ENCODE measurements at regions not wholly inside any gene's neighbourhood (a gene's known extent, or its start where the extent isn't known, plus 50 kb on each side); places are given as distances from the start of the nearest gene placed in this dataset.

DNA sequence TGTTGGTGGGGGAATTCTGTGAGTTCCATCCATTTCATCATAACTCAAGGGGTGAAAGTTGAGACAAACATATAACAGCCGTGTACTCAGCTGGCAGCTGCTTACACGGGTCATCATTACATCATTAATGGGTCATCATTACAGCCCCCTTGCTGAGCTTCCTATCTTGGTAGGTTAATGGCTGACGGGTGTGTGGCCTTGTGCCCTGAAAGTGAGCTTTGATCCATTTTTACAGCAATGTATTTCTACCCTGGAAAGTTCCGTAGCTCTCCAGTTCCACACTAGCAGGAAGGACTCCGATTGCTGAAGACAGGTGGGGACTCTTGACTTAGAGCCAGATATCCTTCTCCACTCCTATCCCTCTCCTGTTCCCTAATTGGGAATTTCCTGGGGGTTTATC is 105.2 kb upstream of the DLX2 start (continued):
- TF ChIP-seq EHF (CRISPR knock-in tag; IDR thresholded peaks at IDR 0.05) (no peak), FOSL2 (IDR thresholded peaks at IDR 0.05) (no peak), FOSL2 (CRISPR knock-in tag; IDR thresholded peaks at IDR 0.05) (no peak), NFE2L2 (conservative IDR thresholded peaks at IDR 0.05; ENCODE audit: low read length) (no peak)
- TF ChIP-seq, protein P1, sequence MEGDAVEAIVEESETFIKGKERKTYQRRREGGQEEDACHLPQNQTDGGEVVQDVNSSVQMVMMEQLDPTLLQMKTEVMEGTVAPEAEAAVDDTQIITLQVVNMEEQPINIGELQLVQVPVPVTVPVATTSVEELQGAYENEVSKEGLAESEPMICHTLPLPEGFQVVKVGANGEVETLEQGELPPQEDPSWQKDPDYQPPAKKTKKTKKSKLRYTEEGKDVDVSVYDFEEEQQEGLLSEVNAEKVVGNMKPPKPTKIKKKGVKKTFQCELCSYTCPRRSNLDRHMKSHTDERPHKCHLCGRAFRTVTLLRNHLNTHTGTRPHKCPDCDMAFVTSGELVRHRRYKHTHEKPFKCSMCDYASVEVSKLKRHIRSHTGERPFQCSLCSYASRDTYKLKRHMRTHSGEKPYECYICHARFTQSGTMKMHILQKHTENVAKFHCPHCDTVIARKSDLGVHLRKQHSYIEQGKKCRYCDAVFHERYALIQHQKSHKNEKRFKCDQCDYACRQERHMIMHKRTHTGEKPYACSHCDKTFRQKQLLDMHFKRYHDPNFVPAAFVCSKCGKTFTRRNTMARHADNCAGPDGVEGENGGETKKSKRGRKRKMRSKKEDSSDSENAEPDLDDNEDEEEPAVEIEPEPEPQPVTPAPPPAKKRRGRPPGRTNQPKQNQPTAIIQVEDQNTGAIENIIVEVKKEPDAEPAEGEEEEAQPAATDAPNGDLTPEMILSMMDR (IDR thresholded peaks at IDR 0.05) = no peak

DNA sequence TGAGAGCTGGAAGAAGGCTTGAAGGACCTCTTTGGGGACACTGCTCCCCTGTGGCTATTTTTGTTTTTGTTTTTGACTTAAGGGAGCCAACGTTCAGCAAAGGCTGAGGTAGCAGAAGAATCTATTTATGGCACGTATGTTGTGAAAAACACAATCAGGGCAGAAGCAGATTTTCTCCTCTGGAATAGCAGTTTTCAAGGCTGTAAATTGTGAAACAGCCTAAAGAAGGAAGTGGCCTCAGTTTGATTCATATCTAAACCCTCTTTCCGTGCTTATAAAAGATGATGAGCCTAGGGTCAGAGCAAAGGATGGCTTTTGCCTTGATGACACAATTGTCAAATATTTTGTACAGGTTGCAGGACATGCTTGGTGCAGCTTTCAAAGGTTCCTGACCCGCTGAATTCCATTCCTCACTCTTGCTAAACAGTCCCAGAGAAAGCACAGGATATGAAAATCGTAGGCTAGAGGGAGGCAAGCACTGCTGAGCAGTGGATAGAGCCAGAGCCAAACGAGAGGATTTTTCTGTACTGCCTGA is 106.2 kb upstream of the DLX2 start:
- TF ChIP-seq FOSL2 (IDR thresholded peaks at IDR 0.05) = no peak
- TF ChIP-seq FOSL2 (CRISPR knock-in tag; IDR thresholded peaks at IDR 0.05) = no peak
- TF ChIP-seq HOXA7 (CRISPR knock-in tag; IDR thresholded peaks at IDR 0.05) = no peak
- TF ChIP-seq RFX5 (IDR thresholded peaks at IDR 0.05) = no peak
- TF ChIP-seq NFE2L2 (conservative IDR thresholded peaks at IDR 0.05; ENCODE audit: low read length) = no peak
- TF ChIP-seq MAZ (IDR thresholded peaks at IDR 0.05; ENCODE audit: borderline replicate concordance, low read depth, low read length) = no peak
- TF ChIP-seq RNF2 (IDR thresholded peaks at IDR 0.05; ENCODE audit: borderline replicate concordance, low read depth) = no peak
- no peak for TF ChIP-seq MAFK (IDR thresholded peaks at IDR 0.05; ENCODE audit: partially characterized antibody)
- TF ChIP-seq HOXB13 (CRISPR knock-in tag; IDR thresholded peaks at IDR 0.05; ENCODE audit: low read depth) = no peak
- no peak for TF ChIP-seq GATA3 (IDR thresholded peaks at IDR 0.05; ENCODE audit: borderline replicate concordance)
- no peak for TF ChIP-seq CBX8 (IDR thresholded peaks at IDR 0.05)
- no peak for TF ChIP-seq HDAC2 (IDR thresholded peaks at IDR 0.05)
- H3K4me3 ChIP-seq = no peak overlapping the region
- no peaks in the 10 kb centered on the region for H3K4me1 ChIP-seq
- no peak overlapping the region for H3K4me2 ChIP-seq
- no peaks in the 10 kb centered on the region for H3K9me3 ChIP-seq
- DNase-seq (ENCODE audit: low read depth in 1 of 2, low spot score in 1 of 2) = no peak
- ATAC-seq = no peak
- CTCF ChIA-PET = interaction anchor here (1.2 to 1.6 kb wide), 3 partner anchors 8 to 253 kb away, joined by 3 to 6 read pairs (median 4); no protein-coding TSS in a partner anchor
- WGBS (ENCODE audit: missing lambda C conversion rate) = 33% methylated on average over 6 of the region's 6 CpGs
- no peak overlapping the region for H3K27ac ChIP-seq
- POLR2A ChIA-PET = no interaction called here
- FAIRE-seq = no peak

DNA sequence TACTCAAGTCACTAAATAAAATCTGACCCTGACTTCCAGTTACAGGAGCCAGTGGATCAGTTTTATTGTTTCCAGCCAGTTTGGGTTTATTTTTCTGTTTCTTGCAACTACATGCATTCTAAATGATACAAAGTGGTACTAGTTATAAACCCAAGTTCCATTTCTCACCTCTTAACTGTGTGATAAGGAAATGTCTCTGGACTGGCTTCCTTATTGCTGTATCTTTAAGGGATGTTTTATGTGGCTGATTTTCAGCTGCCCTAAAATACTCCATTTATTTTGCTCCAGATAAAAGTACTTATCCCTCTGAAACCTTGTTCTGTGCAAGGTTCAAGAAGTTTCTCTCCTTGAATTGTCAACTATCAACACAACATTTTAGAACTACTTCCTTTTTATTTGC is 107.9 kb upstream of the DLX2 start:
- Histone ChIP-seq H3K4me3 (no peak overlapping the region), H3K27ac (no peak overlapping the region), H3K4me1 (no peaks in the 10 kb centered on the region), H3K4me2 (no peak overlapping the region), H3K9me3 (no peaks in the 10 kb centered on the region)
- DNase-seq (ENCODE audit: low read depth in 1 of 2, low spot score in 1 of 2) (no peak), FAIRE-seq (no peak), ATAC-seq (no peak)
- ChIA-PET POLR2A (no interaction called here), CTCF (interaction anchor here (1.5 to 1.9 kb wide), 2 partner anchors 12 to 251 kb away, joined by 4 to 6 read pairs; no protein-coding TSS in a partner anchor)
- TF ChIP-seq ZC3H11A (IDR thresholded peaks at IDR 0.05) (no peak), CBX2 (IDR thresholded peaks at IDR 0.05; ENCODE audit: borderline replicate concordance, low read depth) (no peak), MAZ (IDR thresholded peaks at IDR 0.05; ENCODE audit: borderline replicate concordance, low read depth, low read length) (no peak), RARB (CRISPR knock-in tag; IDR thresholded peaks at IDR 0.05) (no peak), KDM5A (IDR thresholded peaks at IDR 0.05) (no peak), NFE2L2 (conservative IDR thresholded peaks at IDR 0.05; ENCODE audit: low read length) (no peak), CEBPB (IDR thresholded peaks at IDR 0.05) (no peak), PHF8 (IDR thresholded peaks at IDR 0.05; ENCODE audit: borderline replicate concordance, low read depth) (no peak), EHF (CRISPR knock-in tag; IDR thresholded peaks at IDR 0.05) (no peak), RAD21 (conservative IDR thresholded peaks at IDR 0.05 in 1 of 2, IDR thresholded peaks at IDR 0.05 in 1 of 2) (no peak), EP300 (IDR thresholded peaks at IDR 0.05) (no peak), ESRRA (IDR thresholded peaks at IDR 0.05; ENCODE audit: borderline replicate concordance, low read length) (no peak), HDAC2 (IDR thresholded peaks at IDR 0.05) (no peak), KDM1A (IDR thresholded peaks at IDR 0.05; ENCODE audit: low read depth) (no peak)
- TF ChIP-seq, protein P2, sequence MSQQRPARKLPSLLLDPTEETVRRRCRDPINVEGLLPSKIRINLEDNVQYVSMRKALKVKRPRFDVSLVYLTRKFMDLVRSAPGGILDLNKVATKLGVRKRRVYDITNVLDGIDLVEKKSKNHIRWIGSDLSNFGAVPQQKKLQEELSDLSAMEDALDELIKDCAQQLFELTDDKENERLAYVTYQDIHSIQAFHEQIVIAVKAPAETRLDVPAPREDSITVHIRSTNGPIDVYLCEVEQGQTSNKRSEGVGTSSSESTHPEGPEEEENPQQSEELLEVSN (IDR thresholded peaks at IDR 0.05; ENCODE audit: borderline replicate concordance, low read depth) = no peak
- TF ChIP-seq, protein P3, sequence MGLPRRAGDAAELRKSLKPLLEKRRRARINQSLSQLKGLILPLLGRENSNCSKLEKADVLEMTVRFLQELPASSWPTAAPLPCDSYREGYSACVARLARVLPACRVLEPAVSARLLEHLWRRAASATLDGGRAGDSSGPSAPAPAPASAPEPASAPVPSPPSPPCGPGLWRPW (IDR thresholded peaks at IDR 0.05) = no peak

All from A549 (cell line).